ENCODE measurements at regions not wholly inside any gene's neighbourhood (a gene's known extent, or its start where the extent isn't known, plus 50 kb on each side); places are given as distances from the start of the nearest gene placed in this dataset.

DNA sequence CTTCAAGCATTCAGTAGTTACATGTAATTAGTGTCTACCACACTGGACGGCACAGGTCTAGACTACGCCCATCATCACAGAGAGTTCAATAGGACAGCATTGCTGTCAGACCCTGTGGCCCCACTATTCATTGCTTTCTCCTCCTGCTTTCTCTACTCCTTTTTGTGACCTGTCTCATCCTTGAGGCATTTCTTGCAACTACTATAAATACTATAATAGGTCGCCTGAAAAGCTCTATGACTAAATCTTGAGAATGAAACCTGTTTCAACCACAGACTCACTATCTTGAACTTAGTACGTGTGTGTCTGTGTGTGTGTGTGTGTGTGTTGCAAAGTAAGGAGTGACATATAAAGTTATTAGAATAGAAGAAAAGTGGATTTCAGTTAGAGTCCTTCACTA is 252.9 kb upstream of the KLF3 start:
- Histone ChIP-seq H2BK15ac (ENCODE audit: low read length) (no peak overlapping the region), H3K9me3 (ENCODE audit: insufficient read depth in 2 of 2, low read depth in 1 of 2, low read length in 1 of 2) (no peaks in the 10 kb centered on the region), H3K23ac (ENCODE audit: insufficient read length) (no peak overlapping the region), H3K14ac (ENCODE audit: insufficient read length) (no peak overlapping the region), H3K18ac (ENCODE audit: extremely low read depth, low read length) (no peak overlapping the region), H2BK12ac (ENCODE audit: low read depth, low read length) (no peak overlapping the region), H3K36me3 (ENCODE audit: control insufficient read depth in 2 of 4, insufficient read depth in 4 of 4, low read length in 3 of 4) (no peaks in the 10 kb centered on the region), H2BK5ac (ENCODE audit: low read depth, low read length) (no peak overlapping the region), H2AK5ac (ENCODE audit: low read depth, low read length) (no peak overlapping the region), H3K9ac (replicated peaks in 1 of 4; ENCODE audit: extremely low read depth in 1 of 4, low read depth in 3 of 4, low read length in 3 of 4) (no peak overlapping the region), H2BK120ac (replicated peaks; ENCODE audit: low read depth, low read length) (no peak overlapping the region), H4K91ac (replicated peaks; ENCODE audit: insufficient read length, low read length) (no peak overlapping the region), H3K56ac (replicated peaks; ENCODE audit: insufficient read length, low read depth, low read length) (no peak overlapping the region), H3K4ac (replicated peaks; ENCODE audit: insufficient read length, low read depth, low read length) (no peak overlapping the region), H2AFZ (ENCODE audit: low read length) (no peak overlapping the region), H3K4me3 (ENCODE audit: extremely low read depth in 1 of 4, insufficient read depth in 2 of 4, low read depth in 3 of 4, low read length in 4 of 4) (no peak overlapping the region), H4K5ac (ENCODE audit: insufficient read length, low read depth, low read length) (no peak overlapping the region), H3K4me2 (ENCODE audit: insufficient read depth in 1 of 2, low read depth in 2 of 2, low read length in 2 of 2) (no peak overlapping the region), H3K79me1 (ENCODE audit: low read depth, low read length) (no peaks in the 10 kb centered on the region), H4K8ac (ENCODE audit: extremely low read depth, insufficient read depth, low read length) (no peak overlapping the region), H3K23me2 (ENCODE audit: low read depth, low read length) (no peaks in the 10 kb centered on the region), H3K27ac (ENCODE audit: low read depth, low read length) (no peak overlapping the region), H3K27me3 (replicated peaks in 1 of 4; ENCODE audit: control insufficient read depth in 3 of 4, extremely low read depth in 1 of 4, insufficient read depth in 3 of 4, low read length in 3 of 4) (no peaks in the 10 kb centered on the region), H2BK20ac (ENCODE audit: low read length) (no peak overlapping the region), H3K4me1 (replicated peaks in 1 of 4; ENCODE audit: control insufficient read depth in 3 of 4, insufficient read depth in 4 of 4, low read length in 3 of 4) (peaks cover 0 to 3% (median under 1%) of the 10 kb centered on the region in 4 experiments; a peak in 3 of 7 replicates), H3K79me2 (ENCODE audit: control insufficient read depth in 1 of 2, insufficient read depth in 2 of 2, low read length in 2 of 2) (no peaks in the 10 kb centered on the region), H4K20me1 (replicated peaks in 1 of 2; ENCODE audit: control insufficient read depth in 1 of 2, insufficient read depth in 2 of 2, low read length in 2 of 2) (no peaks in the 10 kb centered on the region)
- TF ChIP-seq JUN (IDR thresholded peaks at IDR 0.05; ENCODE audit: low read depth, low read length) (no peak), TAF1 (IDR thresholded peaks at IDR 0.05; ENCODE audit: low read depth, low read length) (no peak), MAFK (IDR thresholded peaks at IDR 0.05; ENCODE audit: low read depth, low read length) (no peak), EZH2 (IDR thresholded peaks at IDR 0.05; ENCODE audit: low read depth, low read length, severe bottlenecking) (no peak), PHF8 (conservative IDR thresholded peaks at IDR 0.05; ENCODE audit: low read depth, low read length) (no peak), RNF2 (IDR thresholded peaks at IDR 0.05; ENCODE audit: borderline replicate concordance, low read depth, low read length, missing control alignments, poor library complexity, severe bottlenecking) (no peak), SIRT6 (IDR thresholded peaks at IDR 0.05; ENCODE audit: low read length) (no peak), GTF2F1 (IDR thresholded peaks at IDR 0.05; ENCODE audit: borderline replicate concordance, low read depth, low read length) (no peak), SP4 (IDR thresholded peaks at IDR 0.05; ENCODE audit: low read length) (no peak), KDM4A (IDR thresholded peaks at IDR 0.05; ENCODE audit: low read depth, low read length, severe bottlenecking) (no peak)
- FAIRE-seq = no peak
- ChIA-PET POLR2A (ENCODE audit: partially characterized antibody) (no interaction called here), CTCF (ENCODE audit: partially characterized antibody) (interaction anchor here (0.8 to 1.5 kb wide), 2 partner anchors 39 to 232 kb away, joined by 3 to 4 read pairs; no protein-coding TSS in a partner anchor)
- no peak for DNase-seq (ENCODE audit: low read depth in 1 of 2, low spot score in 2 of 2)
- 74% methylated on average over 4 of the region's 4 CpGs; no CpG with 5 or more reads in 1 of the 2 experiments for WGBS, 2 experiments (ENCODE audit: extremely low coverage in 1 of 2, insufficient coverage in 1 of 2, insufficient read length in 1 of 2, insufficient replicate concordance in 2 of 2, low coverage in 1 of 2, low lambda C conversion rate in 2 of 2, missing lambda C conversion rate in 1 of 2)
